ENCODE measurements at regions not wholly inside any gene's neighbourhood (a gene's known extent, or its start where the extent isn't known, plus 50 kb on each side); places are given as distances from the start of the nearest gene placed in this dataset.
"Not testable (repeated sequence)": the region's sequence is repeated elsewhere in the genome, so short reads cannot be mapped to it uniquely, and the experiment has no call there.

- TF ChIP-seq POLR2A (IDR thresholded peaks at IDR 0.05) (no peak), POLR2AphosphoS5 (IDR thresholded peaks at IDR 0.05) (no peak), CTCF (IDR thresholded peaks at IDR 0.05) (no peak)
- WGBS = 98% methylated on average over 2 of the region's 2 CpGs
- H3K9me3 ChIP-seq = no peaks in the 10 kb centered on the region
- no peak for DNase-seq (ENCODE audit: low spot score)
- no peak overlapping the region for H3K4me3 ChIP-seq
- H3K27me3 ChIP-seq (replicated peaks; ENCODE audit: insufficient read depth) = no peaks in the 10 kb centered on the region
- H3K36me3 ChIP-seq = no peaks in the 10 kb centered on the region
- no peak overlapping the region for H3K27ac ChIP-seq
- no peaks in the 10 kb centered on the region for H3K4me1 ChIP-seq (replicated peaks)
- intact Hi-C loops (cut with DNase I) = no loop called here
Observed at GRCh38 chr10:65413001-65413400, 1512.8 kb upstream of the LRRTM3 start.

GRCh38 chr10:65415318-65415717 is 1510.5 kb upstream of the LRRTM3 start:
- Histone ChIP-seq H3K4me1 (replicated peaks) (no peaks in the 10 kb centered on the region), H3K36me3 (no peaks in the 10 kb centered on the region), H3K27ac (no peak overlapping the region), H3K4me3 (no peak overlapping the region), H3K9me3 (no peaks in the 10 kb centered on the region), H3K27me3 (replicated peaks; ENCODE audit: insufficient read depth) (no peaks in the 10 kb centered on the region)
- no peak for DNase-seq (ENCODE audit: low spot score)
- intact Hi-C loops (cut with DNase I) = no loop called here
- TF ChIP-seq POLR2AphosphoS5 (IDR thresholded peaks at IDR 0.05) (no peak), POLR2A (IDR thresholded peaks at IDR 0.05) (no peak), CTCF (IDR thresholded peaks at IDR 0.05) (no peak)

- no peak overlapping the region for H3K27ac ChIP-seq
- intact Hi-C loops (cut with DNase I) = no loop called here
- H3K9me3 ChIP-seq = no peaks in the 10 kb centered on the region
- TF ChIP-seq CTCF (IDR thresholded peaks at IDR 0.05) (no peak), POLR2AphosphoS5 (IDR thresholded peaks at IDR 0.05) (no peak), POLR2A (IDR thresholded peaks at IDR 0.05) (no peak)
- no peak overlapping the region for H3K4me3 ChIP-seq
- no peaks in the 10 kb centered on the region for H3K36me3 ChIP-seq
- 88% methylated on average over 1 of the region's 1 CpG for WGBS
- DNase-seq (ENCODE audit: low spot score) = no peak
- H3K27me3 ChIP-seq (replicated peaks; ENCODE audit: insufficient read depth) = no peaks in the 10 kb centered on the region
- H3K4me1 ChIP-seq (replicated peaks) = no peaks in the 10 kb centered on the region
Observed at GRCh38 chr10:65416094-65416493, 1509.7 kb upstream of the LRRTM3 start.

GRCh38 chr10:65419629-65420028 is 1506.2 kb upstream of the LRRTM3 start:
- no peak for TF ChIP-seq POLR2AphosphoS5 (IDR thresholded peaks at IDR 0.05)
- intact Hi-C loops (cut with DNase I) = no loop called here
- Histone ChIP-seq H3K4me1 (replicated peaks) (no peaks in the 10 kb centered on the region), H3K36me3 (no peaks in the 10 kb centered on the region), H3K27me3 (replicated peaks; ENCODE audit: insufficient read depth) (no peaks in the 10 kb centered on the region), H3K27ac (no peak overlapping the region), H3K4me3 (no peak overlapping the region), H3K9me3 (no peaks in the 10 kb centered on the region)
- no peak for DNase-seq (ENCODE audit: low spot score)
- WGBS = 31% methylated on average over 2 of the region's 2 CpGs

- 89% methylated on average over 1 of the region's 1 CpG for WGBS
- TF ChIP-seq POLR2AphosphoS5 (IDR thresholded peaks at IDR 0.05) = no peak
- TF ChIP-seq CTCF (IDR thresholded peaks at IDR 0.05) = no peak
- TF ChIP-seq POLR2A (IDR thresholded peaks at IDR 0.05) = no peak
- Histone ChIP-seq H3K27me3 (replicated peaks; ENCODE audit: insufficient read depth) (no peaks in the 10 kb centered on the region), H3K9me3 (no peaks in the 10 kb centered on the region), H3K36me3 (no peaks in the 10 kb centered on the region), H3K4me3 (no peak overlapping the region), H3K27ac (no peak overlapping the region), H3K4me1 (replicated peaks) (no peaks in the 10 kb centered on the region)
- no peak for DNase-seq (ENCODE audit: low spot score)
- intact Hi-C loops (cut with DNase I) = no loop called here
Observed at GRCh38 chr10:65423043-65423442, 1502.8 kb upstream of the LRRTM3 start.

GRCh38 chr10:65429381-65429780 is 1496.5 kb upstream of the LRRTM3 start:
- H3K27me3 ChIP-seq (replicated peaks; ENCODE audit: insufficient read depth); H3K4me3 ChIP-seq; H3K4me1 ChIP-seq (replicated peaks); H3K36me3 ChIP-seq; intact Hi-C loops (cut with DNase I); H3K27ac ChIP-seq; DNase-seq (ENCODE audit: low spot score); H3K9me3 ChIP-seq: not testable (repeated sequence)
- 97% methylated on average over 29 of the region's 30 CpGs for WGBS
